Activated naive CD8-positive, alpha-beta T cell treated with anti-CD3 and anti-CD28 coated beads, Interleukin-2, amount 10 ng/mL, durations not matched to agents 7 days and 5 days (primary cell): ENCODE measurements at regions not wholly inside any gene's neighbourhood (a gene's known extent, or its start where the extent isn't known, plus 50 kb on each side); places are given as distances from the start of the nearest gene placed in this dataset.

Experiments used
- ATAC-seq: fragments of 150-1000 bp; cut with Tn5 transposase; one replicate; pipeline ENCODE4 v1.10.0; 2021; ENCODE audit warnings: low read depth, moderate library complexity
- POLR2A ChIA-PET: fragments of 350-600 bp; sonication (Branson Sonifier 250); formaldehyde crosslinking; loops from one replicate; lab custom pipeline; 2021; ENCODE audit warnings: antibody characterized with exemption; lab: Charles Lee
- DNase-seq: peaks from one replicate; pipeline ENCODE4 v3.0.0; 2021
- H3K27ac Mint-ChIP-seq: one replicate; pipeline ENCODE4 v1.8.0; 2022; ENCODE audit warnings: mild to moderate bottlenecking, mixed read lengths
- H3K27me3 Mint-ChIP-seq: one replicate; pipeline ENCODE4 v1.8.0; 2022; ENCODE audit warnings: mild to moderate bottlenecking, moderate library complexity, mixed read lengths
- H3K36me3 Mint-ChIP-seq: one replicate; pipeline ENCODE4 v1.8.0; 2021; ENCODE audit warnings: mild to moderate bottlenecking, mixed read lengths
- H3K4me1 Mint-ChIP-seq: one replicate; pipeline ENCODE4 v1.8.0; 2021; ENCODE audit warnings: mixed read lengths
- H3K4me3 Mint-ChIP-seq: one replicate; pipeline ENCODE4 v1.8.0; 2022; ENCODE audit warnings: mild to moderate bottlenecking, moderate library complexity, mixed read lengths
- H3K9me3 Mint-ChIP-seq: one replicate; pipeline ENCODE4 v1.8.0; 2021; ENCODE audit warnings: mixed read lengths

GRCh38 chr7:138228769-138229168, 152.5 kb downstream of the AKR1D1 start:
- POLR2A ChIA-PET, result no interaction called here
- H3K4me1 Mint-ChIP-seq, result no peaks in the 10 kb centered on the region
- no peak overlapping the region for H3K27ac Mint-ChIP-seq
- no peak for DNase-seq
- H3K9me3 Mint-ChIP-seq, result peaks cover 2% of the 10 kb centered on the region
- ATAC-seq, result no peak
- H3K36me3 Mint-ChIP-seq, result no peaks in the 10 kb centered on the region
- no peak overlapping the region for H3K4me3 Mint-ChIP-seq
- no peaks in the 10 kb centered on the region for H3K27me3 Mint-ChIP-seq

- no peaks in the 10 kb centered on the region for H3K36me3 Mint-ChIP-seq
- peaks cover 2% of the 10 kb centered on the region for H3K9me3 Mint-ChIP-seq
- H3K27ac Mint-ChIP-seq, result no peak overlapping the region
- ATAC-seq, result no peak
- H3K27me3 Mint-ChIP-seq, result no peaks in the 10 kb centered on the region
- no peak for DNase-seq
- H3K4me1 Mint-ChIP-seq, result no peaks in the 10 kb centered on the region
- no peak overlapping the region for H3K4me3 Mint-ChIP-seq
- POLR2A ChIA-PET, result no interaction called here
These were observed 156.9 kb downstream of the AKR1D1 start for GRCh38 chr7:138233189-138233588.

GRCh38 chr7:138235207-138235606, 158.9 kb downstream of the AKR1D1 start:
- ATAC-seq (no peak), DNase-seq (no peak)
- no peak overlapping the region for H3K27ac Mint-ChIP-seq
- no peak overlapping the region for H3K4me3 Mint-ChIP-seq
- no peaks in the 10 kb centered on the region for H3K4me1 Mint-ChIP-seq
- H3K9me3 Mint-ChIP-seq, result peaks cover 2% of the 10 kb centered on the region
- H3K27me3 Mint-ChIP-seq, result no peaks in the 10 kb centered on the region
- POLR2A ChIA-PET, result no interaction called here
- no peaks in the 10 kb centered on the region for H3K36me3 Mint-ChIP-seq

GRCh38 chr7:138237995-138238394, 161.7 kb downstream of the AKR1D1 start:
- Mint-ChIP-seq H3K4me1 (no peaks in the 10 kb centered on the region), H3K36me3 (no peaks in the 10 kb centered on the region), H3K27ac (no peak overlapping the region), H3K27me3 (no peaks in the 10 kb centered on the region), H3K4me3 (no peak overlapping the region), H3K9me3 (no peaks in the 10 kb centered on the region)
- POLR2A ChIA-PET, result no interaction called here
- ATAC-seq, result no peak
- no peak for DNase-seq

- Mint-ChIP-seq H3K27ac (no peak overlapping the region), H3K4me1 (no peaks in the 10 kb centered on the region), H3K4me3 (no peak overlapping the region), H3K36me3 (no peaks in the 10 kb centered on the region), H3K27me3 (no peaks in the 10 kb centered on the region), H3K9me3 (no peaks in the 10 kb centered on the region)
- DNase-seq (no peak), ATAC-seq (no peak)
- POLR2A ChIA-PET, result no interaction called here
These were observed 162.7 kb downstream of the AKR1D1 start for GRCh38 chr7:138238734-138239659.

GRCh38 chr7:138243430-138243829, 167.2 kb downstream of the AKR1D1 start:
- no peaks in the 10 kb centered on the region for H3K36me3 Mint-ChIP-seq
- H3K4me1 Mint-ChIP-seq, result no peaks in the 10 kb centered on the region
- ATAC-seq, result no peak
- no peak for DNase-seq
- no peaks in the 10 kb centered on the region for H3K27me3 Mint-ChIP-seq
- H3K4me3 Mint-ChIP-seq, result no peak overlapping the region
- POLR2A ChIA-PET, result no interaction called here
- no peak overlapping the region for H3K27ac Mint-ChIP-seq
- H3K9me3 Mint-ChIP-seq, result peaks cover 5% of the 10 kb centered on the region

GRCh38 chr7:138243836-138244235, 167.6 kb downstream of the AKR1D1 start:
- no peak for ATAC-seq
- Mint-ChIP-seq H3K4me1 (no peaks in the 10 kb centered on the region), H3K9me3 (peaks cover 5% of the 10 kb centered on the region), H3K27ac (no peak overlapping the region), H3K4me3 (no peak overlapping the region), H3K27me3 (no peaks in the 10 kb centered on the region), H3K36me3 (no peaks in the 10 kb centered on the region)
- no peak for DNase-seq
- POLR2A ChIA-PET, result no interaction called here

GRCh38 chr7:138244606-138245005, 168.3 kb downstream of the AKR1D1 start:
- Mint-ChIP-seq H3K4me3 (no peak overlapping the region), H3K36me3 (no peaks in the 10 kb centered on the region), H3K9me3 (peaks cover 5% of the 10 kb centered on the region), H3K4me1 (no peaks in the 10 kb centered on the region), H3K27me3 (no peaks in the 10 kb centered on the region), H3K27ac (no peak overlapping the region)
- ATAC-seq (no peak), DNase-seq (no peak)
- POLR2A ChIA-PET, result no interaction called here

GRCh38 chr7:138245216-138245615, 169.0 kb downstream of the AKR1D1 start:
- Mint-ChIP-seq H3K27me3 (no peaks in the 10 kb centered on the region), H3K27ac (no peak overlapping the region), H3K9me3 (peaks cover 5% of the 10 kb centered on the region), H3K4me3 (no peak overlapping the region), H3K36me3 (no peaks in the 10 kb centered on the region), H3K4me1 (no peaks in the 10 kb centered on the region)
- POLR2A ChIA-PET, result no interaction called here
- no peak for DNase-seq
- no peak for ATAC-seq

- Mint-ChIP-seq H3K36me3 (no peaks in the 10 kb centered on the region), H3K4me3 (no peak overlapping the region), H3K4me1 (no peaks in the 10 kb centered on the region), H3K9me3 (peaks cover 5% of the 10 kb centered on the region), H3K27me3 (no peaks in the 10 kb centered on the region), H3K27ac (no peak overlapping the region)
- POLR2A ChIA-PET, result no interaction called here
- DNase-seq, result no peak
- no peak for ATAC-seq
These were observed 169.4 kb downstream of the AKR1D1 start for GRCh38 chr7:138245682-138246081.

GRCh38 chr7:138246428-138246827, 170.2 kb downstream of the AKR1D1 start:
- no peak overlapping the region for H3K27ac Mint-ChIP-seq
- no peaks in the 10 kb centered on the region for H3K36me3 Mint-ChIP-seq
- no peak overlapping the region for H3K4me3 Mint-ChIP-seq
- H3K9me3 Mint-ChIP-seq, result peaks cover 5% of the 10 kb centered on the region
- POLR2A ChIA-PET, result no interaction called here
- H3K4me1 Mint-ChIP-seq, result no peaks in the 10 kb centered on the region
- ATAC-seq (no peak), DNase-seq (no peak)
- H3K27me3 Mint-ChIP-seq, result no peaks in the 10 kb centered on the region

- DNase-seq (no peak), ATAC-seq (no peak)
- no peaks in the 10 kb centered on the region for H3K27me3 Mint-ChIP-seq
- H3K9me3 Mint-ChIP-seq, result peaks cover 5% of the 10 kb centered on the region
- no peak overlapping the region for H3K4me3 Mint-ChIP-seq
- no peaks in the 10 kb centered on the region for H3K36me3 Mint-ChIP-seq
- no peak overlapping the region for H3K27ac Mint-ChIP-seq
- no peaks in the 10 kb centered on the region for H3K4me1 Mint-ChIP-seq
- POLR2A ChIA-PET, result no interaction called here
These were observed 170.8 kb downstream of the AKR1D1 start for GRCh38 chr7:138247081-138247480.

- H3K36me3 Mint-ChIP-seq, result no peaks in the 10 kb centered on the region
- POLR2A ChIA-PET, result no interaction called here
- no peak for DNase-seq
- no peak overlapping the region for H3K27ac Mint-ChIP-seq
- no peak for ATAC-seq
- H3K4me1 Mint-ChIP-seq, result no peaks in the 10 kb centered on the region
- no peak overlapping the region for H3K4me3 Mint-ChIP-seq
- no peaks in the 10 kb centered on the region for H3K27me3 Mint-ChIP-seq
- peaks cover 5% of the 10 kb centered on the region for H3K9me3 Mint-ChIP-seq
These were observed 171.5 kb downstream of the AKR1D1 start for GRCh38 chr7:138247568-138248333.

GRCh38 chr7:138248609-138249008, 172.3 kb downstream of the AKR1D1 start:
- H3K4me3 Mint-ChIP-seq, result no peak overlapping the region
- DNase-seq (no peak), ATAC-seq (no peak)
- no peaks in the 10 kb centered on the region for H3K4me1 Mint-ChIP-seq
- H3K36me3 Mint-ChIP-seq, result no peaks in the 10 kb centered on the region
- POLR2A ChIA-PET, result no interaction called here
- peaks cover 9% of the 10 kb centered on the region for H3K9me3 Mint-ChIP-seq
- H3K27ac Mint-ChIP-seq, result no peak overlapping the region
- H3K27me3 Mint-ChIP-seq, result no peaks in the 10 kb centered on the region
